WTC11 (cell line): ENCODE measurements at regions not wholly inside any gene's neighbourhood (a gene's known extent, or its start where the extent isn't known, plus 50 kb on each side); places are given as distances from the start of the nearest gene placed in this dataset.

Experiments
- TF ChIP-seq, protein P1 (sequence below): sonication (generic); formaldehyde crosslinking; IDR thresholded peaks from 2 replicates; pipeline ENCODE4 v1.8.0; 2023; ENCODE audit warnings: missing genetic modification reagents
- TF ChIP-seq, protein P2 (sequence below): fragments of 200-600 bp; IDR thresholded peaks from 2 replicates; pipeline ENCODE4 v1.8.0; 2022; ENCODE audit warnings: antibody characterized with exemption
- TF ChIP-seq, protein P3 (sequence below): sonication (generic); formaldehyde crosslinking; IDR thresholded peaks from 2 replicates; pipeline ENCODE4 v1.8.0; 2022; ENCODE audit warnings: mild to moderate bottlenecking, missing genetic modification reagents

DNA sequence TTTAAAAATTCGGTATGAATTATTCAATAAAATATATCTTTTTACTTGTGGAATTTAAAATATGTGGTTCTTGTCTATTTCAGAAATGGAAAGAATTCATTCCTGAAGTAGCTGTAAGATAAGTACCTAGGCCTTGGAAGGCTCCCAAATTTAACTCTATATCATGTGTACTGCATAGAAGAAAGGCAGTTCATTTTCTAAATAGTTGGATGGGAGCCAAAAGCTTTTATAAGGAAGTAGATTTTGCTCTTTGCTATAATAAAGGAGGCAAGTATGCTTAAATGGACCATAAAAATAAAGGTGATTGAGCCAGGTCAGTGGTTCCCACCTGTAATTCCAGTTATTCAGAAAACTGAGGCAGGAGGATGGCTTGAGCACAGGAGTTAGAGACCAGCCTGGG lies 187.5 kb downstream of the ATXN7L3B start:
- TF ChIP-seq, protein P1, sequence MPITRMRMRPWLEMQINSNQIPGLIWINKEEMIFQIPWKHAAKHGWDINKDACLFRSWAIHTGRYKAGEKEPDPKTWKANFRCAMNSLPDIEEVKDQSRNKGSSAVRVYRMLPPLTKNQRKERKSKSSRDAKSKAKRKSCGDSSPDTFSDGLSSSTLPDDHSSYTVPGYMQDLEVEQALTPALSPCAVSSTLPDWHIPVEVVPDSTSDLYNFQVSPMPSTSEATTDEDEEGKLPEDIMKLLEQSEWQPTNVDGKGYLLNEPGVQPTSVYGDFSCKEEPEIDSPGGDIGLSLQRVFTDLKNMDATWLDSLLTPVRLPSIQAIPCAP (CRISPR knock-in tag) = no peak
- TF ChIP-seq, protein P2, sequence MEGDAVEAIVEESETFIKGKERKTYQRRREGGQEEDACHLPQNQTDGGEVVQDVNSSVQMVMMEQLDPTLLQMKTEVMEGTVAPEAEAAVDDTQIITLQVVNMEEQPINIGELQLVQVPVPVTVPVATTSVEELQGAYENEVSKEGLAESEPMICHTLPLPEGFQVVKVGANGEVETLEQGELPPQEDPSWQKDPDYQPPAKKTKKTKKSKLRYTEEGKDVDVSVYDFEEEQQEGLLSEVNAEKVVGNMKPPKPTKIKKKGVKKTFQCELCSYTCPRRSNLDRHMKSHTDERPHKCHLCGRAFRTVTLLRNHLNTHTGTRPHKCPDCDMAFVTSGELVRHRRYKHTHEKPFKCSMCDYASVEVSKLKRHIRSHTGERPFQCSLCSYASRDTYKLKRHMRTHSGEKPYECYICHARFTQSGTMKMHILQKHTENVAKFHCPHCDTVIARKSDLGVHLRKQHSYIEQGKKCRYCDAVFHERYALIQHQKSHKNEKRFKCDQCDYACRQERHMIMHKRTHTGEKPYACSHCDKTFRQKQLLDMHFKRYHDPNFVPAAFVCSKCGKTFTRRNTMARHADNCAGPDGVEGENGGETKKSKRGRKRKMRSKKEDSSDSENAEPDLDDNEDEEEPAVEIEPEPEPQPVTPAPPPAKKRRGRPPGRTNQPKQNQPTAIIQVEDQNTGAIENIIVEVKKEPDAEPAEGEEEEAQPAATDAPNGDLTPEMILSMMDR = no peak
- TF ChIP-seq, protein P3, sequence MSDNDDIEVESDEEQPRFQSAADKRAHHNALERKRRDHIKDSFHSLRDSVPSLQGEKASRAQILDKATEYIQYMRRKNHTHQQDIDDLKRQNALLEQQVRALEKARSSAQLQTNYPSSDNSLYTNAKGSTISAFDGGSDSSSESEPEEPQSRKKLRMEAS (CRISPR knock-in tag) = no peak
